Smooth muscle cell (in vitro differentiated cells): ENCODE measurements at regions not wholly inside any gene's neighbourhood (a gene's known extent, or its start where the extent isn't known, plus 50 kb on each side); places are given as distances from the start of the nearest gene placed in this dataset.

Experiments used
- DNase-seq: peaks from one replicate; lab custom pipeline; 2025; ENCODE audit not compliant: unreplicated experiment; lab: John Stamatoyannopoulos, UW
- H2AFZ ChIP-seq: fragments of 200-600 bp; sonication (generic); 2 replicates; pipeline ENCODE4 v1.6.0; 2016; ENCODE audit warnings: antibody characterized with exemption, low read depth, mild to moderate bottlenecking
- H3F3A ChIP-seq: fragments of 200-600 bp; sonication (generic); 2 replicates; pipeline ENCODE4 v1.6.0; 2017; ENCODE audit warnings: antibody characterized with exemption, low read depth
- H3K27ac ChIP-seq: fragments of 200-600 bp; sonication (generic); 2 replicates; pipeline ENCODE4 v1.5.1; 2016; ENCODE audit warnings: low read depth, mild to moderate bottlenecking
- H3K27me3 ChIP-seq: fragments of 200-600 bp; sonication (generic); 2 replicates; pipeline ENCODE4 v1.6.1; 2016; ENCODE audit warnings: low read depth, mild to moderate bottlenecking
- H3K36me3 ChIP-seq: fragments of 200-600 bp; sonication (generic); 2 replicates; pipeline ENCODE4 v1.5.1; 2016; ENCODE audit warnings: low read depth
- H3K4me1 ChIP-seq: fragments of 200-600 bp; sonication (generic); 2 replicates; pipeline ENCODE4 v1.5.1; 2016; ENCODE audit warnings: low read depth
- H3K4me2 ChIP-seq: fragments of 200-600 bp; sonication (generic); 2 replicates; pipeline ENCODE4 v1.6.0; 2016; ENCODE audit warnings: mild to moderate bottlenecking
- H3K4me3 ChIP-seq: fragments of 200-600 bp; sonication (generic); 2 replicates; pipeline ENCODE4 v1.5.1; 2016; ENCODE audit warnings: mild to moderate bottlenecking
- H3K79me2 ChIP-seq: fragments of 200-600 bp; sonication (generic); 2 replicates; pipeline ENCODE4 v1.6.0; 2016; ENCODE audit warnings: low read depth, mild to moderate bottlenecking
- H3K9ac ChIP-seq: fragments of 200-600 bp; sonication (generic); 2 replicates; pipeline ENCODE4 v1.6.0; 2016; ENCODE audit warnings: low read depth
- H3K9me3 ChIP-seq: fragments of 200-600 bp; sonication (generic); replicated peaks from 2 replicates; pipeline ENCODE4 v1.5.1; 2016; ENCODE audit warnings: low read depth
- H4K20me1 ChIP-seq: fragments of 200-600 bp; sonication (generic); 2 replicates; pipeline ENCODE4 v1.6.0; 2016; ENCODE audit warnings: low read depth
- CTCF ChIP-seq: fragments of 200-600 bp; sonication (generic); IDR thresholded peaks from 2 replicates; pipeline ENCODE4 v1.5.1; 2017; ENCODE audit warnings: borderline replicate concordance, mild to moderate bottlenecking, antibody characterized with exemption; ENCODE audit not compliant: insufficient read depth, poor library complexity, severe bottlenecking
- WGBS: methylation state at CpG from one replicate; pipeline ENCODE4 v1.1.7; 2016; ENCODE audit warnings: low lambda C conversion rate; 5-methylcytosine and 5-hydroxymethylcytosine counted together

- H3K36me3 ChIP-seq, result no peaks in the 10 kb centered on the region
- H3K9ac ChIP-seq, result no peak overlapping the region
- H3K4me1 ChIP-seq, result peaks cover 8% of the 10 kb centered on the region
- H4K20me1 ChIP-seq, result no peaks in the 10 kb centered on the region
- 69% methylated on average over 4 of the region's 4 CpGs for WGBS
- H3F3A ChIP-seq, result no peaks in the 10 kb centered on the region
- no peak overlapping the region for H3K4me3 ChIP-seq
- TF ChIP-seq CTCF, result no peak
- H2AFZ ChIP-seq, result no peak overlapping the region
- DNase-seq, result no peak
- no peaks in the 10 kb centered on the region for H3K9me3 ChIP-seq
- H3K27ac ChIP-seq, result no peak overlapping the region
- H3K4me2 ChIP-seq, result no peak overlapping the region
- no peaks in the 10 kb centered on the region for H3K27me3 ChIP-seq
- no peaks in the 10 kb centered on the region for H3K79me2 ChIP-seq
Measured at GRCh38 chr16:65775829-65776228, 590.7 kb upstream of the CDH5 start.

- peaks cover 8% of the 10 kb centered on the region for H3K4me1 ChIP-seq
- no peaks in the 10 kb centered on the region for H3F3A ChIP-seq
- H4K20me1 ChIP-seq, result no peaks in the 10 kb centered on the region
- H3K9ac ChIP-seq, result no peak overlapping the region
- no peaks in the 10 kb centered on the region for H3K9me3 ChIP-seq
- no peaks in the 10 kb centered on the region for H3K36me3 ChIP-seq
- H3K4me3 ChIP-seq, result no peak overlapping the region
- WGBS, result 61% methylated on average over 3 of the region's 3 CpGs
- H3K27me3 ChIP-seq, result no peaks in the 10 kb centered on the region
- TF ChIP-seq CTCF, result no peak
- no peak for DNase-seq
- H3K4me2 ChIP-seq, result no peak overlapping the region
- H3K79me2 ChIP-seq, result no peaks in the 10 kb centered on the region
- no peak overlapping the region for H2AFZ ChIP-seq
- no peak overlapping the region for H3K27ac ChIP-seq
Measured at GRCh38 chr16:65774350-65774749, 592.1 kb upstream of the CDH5 start.

- H3K4me2 ChIP-seq, result no peak overlapping the region
- no peak for TF ChIP-seq CTCF
- no peak overlapping the region for H3K27ac ChIP-seq
- H3K4me1 ChIP-seq, result peaks cover 8% of the 10 kb centered on the region
- H3K4me3 ChIP-seq, result no peak overlapping the region
- no peak overlapping the region for H2AFZ ChIP-seq
- no peaks in the 10 kb centered on the region for H4K20me1 ChIP-seq
- H3K27me3 ChIP-seq, result no peaks in the 10 kb centered on the region
- H3K79me2 ChIP-seq, result no peaks in the 10 kb centered on the region
- 47% methylated on average over 10 of the region's 10 CpGs for WGBS
- H3F3A ChIP-seq, result no peaks in the 10 kb centered on the region
- DNase-seq, result no peak
- H3K9ac ChIP-seq, result no peak overlapping the region
- H3K9me3 ChIP-seq, result no peaks in the 10 kb centered on the region
- H3K36me3 ChIP-seq, result no peaks in the 10 kb centered on the region
Measured at GRCh38 chr16:65773301-65773874, 593.1 kb upstream of the CDH5 start.

GRCh38 chr16:65772134-65772732 lies 594.3 kb upstream of the CDH5 start:
- no peak overlapping the region for H3K4me2 ChIP-seq
- no peak overlapping the region for H3K4me3 ChIP-seq
- H3K79me2 ChIP-seq, result no peaks in the 10 kb centered on the region
- TF ChIP-seq CTCF, result no peak
- H3K36me3 ChIP-seq, result no peaks in the 10 kb centered on the region
- no peaks in the 10 kb centered on the region for H4K20me1 ChIP-seq
- H3K9ac ChIP-seq, result no peak overlapping the region
- whole genome bisulfite sequencing, result 68% methylated on average over 5 of the region's 5 CpGs
- no peak overlapping the region for H3K27ac ChIP-seq
- peaks cover 4% of the 10 kb centered on the region for H3F3A ChIP-seq
- no peak for DNase-seq
- no peaks in the 10 kb centered on the region for H3K27me3 ChIP-seq
- no peaks in the 10 kb centered on the region for H3K9me3 ChIP-seq
- peaks cover 12% of the 10 kb centered on the region for H3K4me1 ChIP-seq
- no peak overlapping the region for H2AFZ ChIP-seq
